GM12892 (cell line): ENCODE measurements at regions not wholly inside any gene's neighbourhood (a gene's known extent, or its start where the extent isn't known, plus 50 kb on each side); places are given as distances from the start of the nearest gene placed in this dataset.

Experiments
- DNase-seq: peaks from one replicate; pipeline ENCODE4 v3.0.0; 2011; ENCODE audit not compliant: insufficient read length
- FAIRE-seq: peaks from 2 replicates; lab custom pipeline; 2011; peaks lifted over from hg19 to GRCh38; lab: Jason Lieb, UNC
- POLR2A ChIP-seq: IDR thresholded peaks from 2 replicates; pipeline ENCODE4 v1.6.1; 2011; ENCODE audit warnings: low read depth, low read length, control low read depth
- POLR2AphosphoS5 ChIP-seq: IDR thresholded peaks from 2 replicates; pipeline ENCODE4 v1.6.1; 2011; ENCODE audit warnings: low read depth, low read length, control low read depth
- TAF1 ChIP-seq: IDR thresholded peaks from 2 replicates; pipeline ENCODE4 v1.6.1; 2011; ENCODE audit warnings: low read depth, mild to moderate bottlenecking, control low read depth, low read length, borderline replicate concordance

DNA sequence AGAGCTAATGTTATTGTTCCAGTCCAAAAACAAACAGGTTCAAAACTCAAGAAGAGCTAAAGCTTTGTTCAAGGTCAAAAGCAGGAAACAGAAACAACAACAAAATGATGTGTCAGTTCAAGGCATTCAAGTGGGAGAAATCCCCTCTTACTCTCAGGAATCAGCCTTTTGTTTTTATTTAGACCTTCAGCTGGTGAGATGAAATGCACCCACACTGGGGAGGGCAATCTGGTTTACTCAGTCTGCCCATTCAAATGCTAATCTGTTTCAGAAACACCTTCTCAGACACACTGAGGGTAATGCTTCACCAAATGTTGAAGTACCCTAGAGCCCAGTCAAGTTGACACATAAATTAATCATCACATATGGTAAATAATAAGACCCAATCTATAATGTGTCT, 150.6 kb downstream of the TMX3 start:
- FAIRE-seq: no peak
- no peak for TF ChIP-seq TAF1
- TF ChIP-seq POLR2A: no peak
- no peak for TF ChIP-seq POLR2AphosphoS5
- DNase-seq: no peak

DNA sequence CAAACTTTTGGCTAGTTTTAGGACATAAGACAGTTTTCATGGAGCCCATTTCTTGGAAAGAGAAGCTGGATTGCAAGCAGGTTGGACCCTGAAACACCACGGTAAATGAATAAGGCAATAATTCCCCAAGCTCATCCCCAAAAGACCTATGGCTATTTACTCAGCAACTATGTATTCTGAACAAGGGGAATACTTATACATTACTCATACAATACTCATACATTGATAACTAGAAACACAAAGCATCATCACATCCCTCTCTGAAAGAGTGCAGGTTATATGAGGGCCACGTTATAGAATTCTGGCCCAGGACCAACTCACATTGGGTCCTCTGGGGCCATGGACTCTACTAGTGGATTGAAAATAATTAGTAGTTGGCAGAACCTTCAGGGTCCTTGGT, 154.8 kb downstream of the TMX3 start:
- DNase-seq (no peak), FAIRE-seq (no peak)

DNA sequence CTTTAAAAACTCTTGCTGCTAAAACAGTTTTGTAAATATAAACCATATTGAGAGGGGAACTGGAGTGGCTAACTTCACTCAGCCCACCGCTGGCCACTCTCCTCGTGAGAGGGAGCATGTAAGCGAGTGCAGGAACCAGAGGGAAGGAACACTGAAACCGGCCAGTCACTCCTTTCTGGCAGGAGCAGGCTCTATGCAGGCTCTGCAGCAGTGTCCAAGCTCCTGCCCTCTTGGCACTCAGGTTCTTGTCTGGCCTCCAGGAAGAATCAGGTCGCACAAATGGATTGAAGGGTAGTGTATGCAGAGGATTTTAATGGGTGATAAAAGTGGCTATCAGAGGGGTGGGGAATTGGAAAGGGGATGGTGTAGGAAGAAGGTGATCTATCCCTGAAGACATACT, 157.7 kb downstream of the TMX3 start:
- no peak for FAIRE-seq
- TF ChIP-seq POLR2AphosphoS5 (no peak), TAF1 (no peak), POLR2A (no peak)
- no peak for DNase-seq

More for the DNA sequence above, 154.8 kb downstream of the TMX3 start:
- no peak for TF ChIP-seq POLR2AphosphoS5
- no peak for TF ChIP-seq POLR2A
- TF ChIP-seq TAF1: no peak

DNA sequence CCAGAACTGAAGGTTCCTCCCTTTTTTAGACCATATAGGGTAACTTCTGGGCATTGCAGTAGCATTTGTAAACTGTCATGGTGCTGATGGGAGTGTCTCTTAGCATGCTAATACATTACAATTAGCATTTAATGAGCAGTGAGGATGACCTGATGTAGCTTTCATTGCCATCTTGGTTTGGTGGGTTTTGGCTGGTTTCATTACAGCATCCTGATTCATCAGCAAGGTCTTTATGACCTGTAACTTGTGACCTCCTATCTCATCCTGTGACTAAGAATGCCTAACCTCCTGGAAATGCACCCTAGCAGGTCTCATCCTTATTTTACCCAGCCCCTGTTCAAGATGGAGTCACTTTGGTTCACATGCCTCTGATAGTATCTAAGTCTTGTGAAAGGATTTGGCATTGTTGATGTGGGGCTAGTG, 159.0 kb downstream of the TMX3 start:
- DNase-seq (no peak), FAIRE-seq (peak; percentile 36)
- TF ChIP-seq TAF1 (no peak), POLR2AphosphoS5 (no peak), POLR2A (no peak)

DNA sequence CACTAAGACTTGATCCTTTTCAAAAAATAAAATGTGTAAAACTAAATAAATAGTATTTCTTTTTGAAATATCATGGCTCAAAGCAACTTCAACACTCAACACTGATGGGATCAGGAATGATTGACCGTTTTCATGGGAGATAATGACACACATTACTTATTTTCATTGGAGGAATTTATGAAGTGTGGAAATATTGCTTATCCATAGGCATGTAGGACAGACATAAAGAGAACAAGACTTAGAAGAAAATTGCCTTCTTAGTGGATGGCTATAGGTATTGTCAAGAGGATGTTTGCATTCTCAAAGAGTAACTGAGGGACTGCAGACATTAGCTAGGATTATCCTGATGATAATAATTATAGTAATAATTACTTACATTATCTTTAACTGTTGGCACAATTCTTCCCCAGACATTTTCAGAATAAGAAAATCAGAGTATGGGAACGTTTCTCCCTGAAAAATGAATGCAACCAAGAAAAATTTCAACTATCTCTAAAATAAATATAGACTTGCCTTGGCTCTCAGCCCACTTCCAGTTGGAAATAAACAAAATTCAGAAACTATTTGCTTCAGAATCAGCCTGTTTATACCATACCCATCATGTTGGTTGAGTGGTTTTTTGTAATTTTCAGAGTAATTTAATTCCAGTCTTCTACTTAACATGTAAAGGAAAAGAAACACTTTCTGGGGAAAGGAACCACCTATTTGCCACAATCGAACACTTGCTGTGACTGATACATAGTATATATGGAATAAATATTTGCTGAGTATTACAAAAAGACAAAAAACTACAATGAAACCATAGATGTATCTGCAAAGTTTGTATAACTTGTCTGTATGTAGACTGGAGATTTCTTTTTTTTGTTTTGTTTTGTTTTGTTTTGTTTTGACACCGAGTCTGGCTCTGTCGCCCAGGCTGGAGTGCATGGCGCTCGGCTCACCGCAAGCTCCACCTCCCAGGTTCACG, 165.7 kb downstream of the TMX3 start:
- DNase-seq (no peak), FAIRE-seq (no peak)
- TF ChIP-seq POLR2A: no peak
- TF ChIP-seq POLR2AphosphoS5: no peak
- TF ChIP-seq TAF1: no peak

DNA sequence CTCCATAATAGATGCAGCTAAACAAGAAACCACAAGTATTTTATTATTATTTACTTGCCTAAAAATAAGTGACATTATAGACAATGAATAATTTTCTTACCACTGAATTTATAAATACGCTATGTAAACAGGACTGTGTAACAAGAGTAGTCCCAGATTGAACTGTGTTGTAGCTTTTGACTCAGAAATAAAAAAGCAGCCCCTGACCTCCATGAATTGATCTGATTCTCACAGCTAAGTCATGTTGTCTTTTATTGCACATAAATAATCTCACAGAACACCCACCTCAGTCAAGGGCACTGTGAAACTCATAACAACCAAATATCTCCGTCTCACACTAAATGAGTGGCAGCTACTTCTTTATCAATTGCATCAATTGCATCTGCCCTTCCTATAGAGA, 171.6 kb downstream of the TMX3 start:
- FAIRE-seq (no peak), DNase-seq (no peak)
- TF ChIP-seq POLR2AphosphoS5 (no peak), POLR2A (no peak), TAF1 (no peak)

DNA sequence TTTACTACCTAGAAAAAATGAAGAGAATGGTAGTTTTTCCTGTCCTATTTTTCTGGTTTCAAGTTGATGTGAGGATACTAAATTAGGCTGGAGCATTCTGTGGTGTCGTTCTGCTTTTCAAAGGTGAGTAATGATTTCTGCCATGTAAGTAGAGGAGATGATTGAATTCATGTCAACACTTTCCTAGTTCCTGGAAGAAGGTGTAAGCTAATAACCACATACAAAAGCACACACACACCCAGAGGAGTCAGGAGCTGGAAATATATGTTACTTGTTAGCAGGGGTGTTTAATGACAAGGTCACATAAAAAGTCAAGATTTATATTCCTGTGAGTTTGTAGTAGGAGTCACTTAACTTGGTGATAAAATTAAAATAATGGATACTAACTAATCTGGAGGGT, 172.1 kb downstream of the TMX3 start:
- FAIRE-seq (no peak), DNase-seq (no peak)
- TF ChIP-seq TAF1 (no peak), POLR2A (no peak), POLR2AphosphoS5 (no peak)

DNA sequence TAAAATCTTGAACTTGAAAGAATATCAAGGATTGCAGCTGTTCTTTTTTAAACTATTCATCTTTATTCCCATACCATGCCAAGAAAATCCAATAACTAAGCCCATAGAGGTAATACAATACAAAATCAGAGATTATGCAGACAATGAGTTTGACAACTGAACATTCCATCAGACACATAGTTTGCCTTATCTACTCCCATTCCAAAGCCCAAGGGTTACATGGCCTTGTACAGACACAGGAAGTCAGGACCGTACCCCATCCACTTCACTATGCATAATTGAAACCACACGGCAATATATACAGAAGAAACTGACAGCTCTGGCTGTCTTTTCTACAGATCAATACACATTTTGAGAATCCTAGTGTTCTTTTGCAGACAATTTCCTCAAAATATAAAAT, 181.3 kb downstream of the TMX3 start:
- no peak for DNase-seq
- no peak for FAIRE-seq
- TF ChIP-seq POLR2A: no peak
- TF ChIP-seq TAF1: no peak
- TF ChIP-seq POLR2AphosphoS5: no peak

DNA sequence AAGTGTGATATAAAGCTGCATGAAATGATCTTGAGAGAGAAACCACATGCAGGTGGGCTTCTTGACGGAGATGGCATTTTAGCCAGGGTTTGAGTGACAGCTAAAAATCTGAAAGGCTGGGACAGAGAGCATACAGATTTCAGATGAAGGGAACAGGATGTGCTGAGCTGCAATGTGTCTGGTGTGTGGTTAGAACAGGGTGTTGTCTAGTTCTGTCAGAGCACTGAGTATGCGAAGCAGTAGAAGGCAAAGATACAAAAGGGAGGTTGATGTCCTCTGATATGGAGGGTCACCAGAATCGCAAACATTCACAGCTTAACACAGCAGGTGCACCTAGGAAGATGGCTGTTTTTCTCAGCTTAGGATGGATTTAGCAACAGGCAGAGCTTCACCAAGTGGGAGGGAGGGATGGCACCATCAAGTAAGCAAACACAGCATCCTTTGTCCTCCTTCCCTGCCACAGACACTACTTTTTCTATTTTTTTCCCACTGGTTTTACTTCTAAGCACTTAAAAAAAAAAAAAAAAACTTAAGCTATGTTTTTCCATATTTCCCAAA, 182.5 kb downstream of the TMX3 start:
- TF ChIP-seq POLR2AphosphoS5: no peak
- no peak for TF ChIP-seq TAF1
- no peak for TF ChIP-seq POLR2A
- FAIRE-seq: no peak

DNA sequence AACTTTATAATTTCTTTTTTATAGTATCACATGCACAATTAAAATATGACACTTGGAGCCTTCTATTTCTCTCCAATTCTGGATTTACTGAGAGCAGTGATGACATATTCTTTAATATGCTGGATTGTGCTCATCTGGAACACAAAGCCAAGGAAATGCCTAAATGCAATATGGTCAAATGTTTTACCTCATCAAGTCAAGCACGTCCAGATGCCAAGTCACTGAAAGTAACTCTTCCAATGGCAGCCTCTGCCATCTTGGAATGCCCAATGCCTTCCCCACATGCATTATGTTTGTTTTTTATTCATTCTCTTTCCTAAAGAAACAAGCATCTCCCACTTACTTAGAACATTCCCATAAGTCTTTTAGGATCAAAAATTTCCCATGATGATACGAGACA, 189.8 kb downstream of the TMX3 start:
- no peak for TF ChIP-seq POLR2AphosphoS5
- FAIRE-seq: no peak
- no peak for DNase-seq

More for the DNA sequence above, 182.5 kb downstream of the TMX3 start:
- DNase-seq: no peak

DNA sequence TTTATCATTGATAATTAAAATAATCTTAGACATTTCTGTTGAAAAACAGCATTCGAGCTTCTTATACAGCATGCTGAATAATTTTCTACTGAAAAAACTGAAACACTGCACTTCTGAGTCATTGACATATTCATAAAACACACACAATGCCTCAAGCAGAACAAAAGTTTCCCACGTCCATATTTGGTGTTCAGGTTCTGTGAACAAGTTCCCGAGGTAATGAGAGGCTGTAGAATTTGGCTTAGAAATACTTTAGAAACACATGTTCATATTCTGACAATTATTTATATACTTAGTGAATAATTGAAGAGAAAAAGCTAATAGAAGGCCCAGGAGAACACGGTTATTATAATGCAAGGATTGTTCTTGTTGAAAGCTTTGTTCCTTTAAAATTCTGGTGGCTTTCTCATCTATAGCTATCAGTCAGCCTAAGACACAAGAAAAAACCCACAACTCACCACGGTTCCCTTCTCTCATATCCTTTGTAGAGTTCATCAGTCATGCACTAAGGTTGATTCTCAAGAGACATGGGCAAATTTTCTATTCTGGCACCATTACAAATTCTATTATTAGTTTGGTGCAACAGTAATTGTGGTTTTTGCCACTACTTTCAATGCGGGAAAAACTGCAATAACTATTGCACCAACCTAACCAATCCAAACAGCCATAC, 194.4 kb downstream of the TMX3 start:
- FAIRE-seq: no peak
- no peak for DNase-seq
- TF ChIP-seq POLR2A (no peak), TAF1 (no peak), POLR2AphosphoS5 (no peak)
